ENCODE measurements at regions not wholly inside any gene's neighbourhood (a gene's known extent, or its start where the extent isn't known, plus 50 kb on each side); places are given as distances from the start of the nearest gene placed in this dataset.

DNA sequence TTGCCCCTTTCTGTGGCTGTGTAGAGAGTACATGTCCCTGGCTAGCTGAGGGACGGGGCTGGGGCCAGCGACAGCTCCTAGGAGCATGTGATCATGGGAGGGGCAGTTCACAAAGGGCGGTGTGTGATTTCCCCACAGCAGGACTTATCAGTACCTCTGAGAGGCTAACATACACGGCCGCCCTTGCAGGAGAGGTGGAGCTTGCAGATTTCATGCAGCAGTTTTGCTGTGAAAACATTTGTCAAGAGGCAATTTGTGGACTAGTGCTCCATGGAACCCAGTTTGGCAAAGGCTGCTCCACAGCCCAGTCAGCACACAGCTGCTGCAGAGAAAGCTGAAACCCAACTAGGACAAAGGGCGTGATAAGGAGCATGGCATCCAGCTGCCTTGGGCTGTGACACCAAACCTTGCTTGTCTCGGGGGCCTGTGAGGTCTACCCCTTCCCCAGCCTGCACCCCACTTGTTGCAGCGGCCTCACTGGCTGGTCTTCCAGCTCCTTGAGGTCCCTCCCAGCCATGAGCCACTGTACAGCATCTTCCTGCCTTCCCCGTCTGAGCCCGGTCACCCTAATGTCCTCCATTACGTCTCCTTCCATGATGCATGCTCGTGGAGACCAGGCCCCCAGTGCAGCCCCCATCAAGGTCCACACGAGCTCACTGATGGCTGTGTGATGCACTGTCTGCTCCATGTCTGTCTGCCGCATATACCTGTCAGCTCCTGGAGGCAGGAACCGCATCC is 121.4 kb upstream of the HDAC4 start:
- H3K9me3 ChIP-seq (ENCODE audit: control insufficient read depth, low read length, poor library complexity, severe bottlenecking) = no peaks in the 10 kb centered on the region
- Mint-ChIP-seq H3K4me3 (no peak overlapping the region), H3K36me3 (ENCODE audit: low read depth) (no peaks in the 10 kb centered on the region), H3K27me3 (peaks cover 15% of the 10 kb centered on the region), H3K27ac (peak overlapping the region; percentile 67), H3K4me1 (peaks cover 5% of the 10 kb centered on the region)
- ATAC-seq = no peak
- DNase-seq = no peak

- no peak overlapping the region for H3K27ac Mint-ChIP-seq
- H3K36me3 Mint-ChIP-seq (ENCODE audit: low read depth) = no peaks in the 10 kb centered on the region
- ATAC-seq = no peak
- peaks cover 5% of the 10 kb centered on the region for H3K4me1 Mint-ChIP-seq
- H3K27me3 Mint-ChIP-seq = peaks cover 15% of the 10 kb centered on the region
- DNase-seq = no peak
- H3K4me3 Mint-ChIP-seq = no peak overlapping the region
- no peaks in the 10 kb centered on the region for H3K9me3 ChIP-seq (ENCODE audit: control insufficient read depth, low read length, poor library complexity, severe bottlenecking)
Observed at GRCh38 chr2:239521518-239521815, 120.6 kb upstream of the HDAC4 start.

- ATAC-seq = no peak
- Mint-ChIP-seq H3K4me3 (no peak overlapping the region), H3K27me3 (peaks cover 11% of the 10 kb centered on the region), H3K27ac (no peak overlapping the region), H3K4me1 (peaks cover 5% of the 10 kb centered on the region), H3K36me3 (ENCODE audit: low read depth) (no peaks in the 10 kb centered on the region)
- H3K9me3 ChIP-seq (ENCODE audit: control insufficient read depth, low read length, poor library complexity, severe bottlenecking) = no peaks in the 10 kb centered on the region
- no peak for DNase-seq
Observed at GRCh38 chr2:239520811-239521517, 120.1 kb upstream of the HDAC4 start.

GRCh38 chr2:239519921-239520585 is 119.2 kb upstream of the HDAC4 start:
- no peaks in the 10 kb centered on the region for H3K36me3 Mint-ChIP-seq (ENCODE audit: low read depth)
- H3K27me3 Mint-ChIP-seq = peaks cover 4% of the 10 kb centered on the region
- no peak for ATAC-seq
- no peak overlapping the region for H3K4me3 Mint-ChIP-seq
- no peak overlapping the region for H3K27ac Mint-ChIP-seq
- no peaks in the 10 kb centered on the region for H3K9me3 ChIP-seq (ENCODE audit: control insufficient read depth, low read length, poor library complexity, severe bottlenecking)
- no peak for DNase-seq
- peaks cover 5% of the 10 kb centered on the region for H3K4me1 Mint-ChIP-seq

DNA sequence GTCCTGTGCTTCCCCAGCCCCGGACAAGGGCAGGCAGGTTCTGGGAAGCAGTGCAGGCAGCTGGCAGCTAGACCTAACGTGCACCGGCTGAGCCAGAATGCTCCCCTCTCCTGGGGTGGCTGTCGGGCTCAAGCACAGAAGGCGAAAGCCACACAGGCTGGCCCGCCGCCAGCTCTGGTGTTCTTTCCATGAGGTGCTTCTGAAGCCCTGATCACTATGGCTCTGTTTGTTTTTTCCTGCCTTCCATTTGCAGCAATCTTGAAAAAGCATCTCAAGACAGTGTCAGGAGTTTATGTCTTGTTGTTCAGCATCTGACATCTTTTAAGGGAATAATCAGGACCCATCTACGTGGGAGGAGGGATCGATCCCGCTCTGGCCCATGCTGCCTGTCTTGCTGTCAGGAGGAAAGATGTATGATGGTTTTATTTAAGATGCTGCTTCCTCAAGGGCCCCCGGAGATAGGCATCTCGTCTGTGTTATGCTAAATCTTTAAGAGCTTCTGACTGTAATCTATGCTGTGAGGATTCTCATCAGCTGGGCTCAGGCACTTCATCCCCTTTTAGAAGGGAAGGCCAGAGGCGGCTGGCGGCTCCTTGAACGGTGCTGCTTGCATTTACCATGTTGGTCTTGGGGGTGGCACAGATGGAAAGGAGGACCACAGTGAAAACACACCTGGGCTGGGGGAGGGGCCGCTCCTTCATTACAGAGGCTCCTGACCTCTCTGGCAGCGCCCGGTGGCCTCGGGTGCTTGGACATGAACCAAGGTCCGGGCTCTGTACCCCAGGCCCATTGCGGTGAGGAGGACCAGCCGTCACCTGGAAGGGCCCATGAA is 118.5 kb upstream of the HDAC4 start:
- DNase-seq = no peak
- no peak overlapping the region for H3K27ac Mint-ChIP-seq
- no peaks in the 10 kb centered on the region for H3K36me3 Mint-ChIP-seq (ENCODE audit: low read depth)

GRCh38 chr2:239518286-239519088 is 117.7 kb upstream of the HDAC4 start:
- H3K4me3 Mint-ChIP-seq = no peak overlapping the region
- no peaks in the 10 kb centered on the region for H3K36me3 Mint-ChIP-seq (ENCODE audit: low read depth)
- no peak for DNase-seq
- H3K27ac Mint-ChIP-seq = no peak overlapping the region
- H3K9me3 ChIP-seq (ENCODE audit: control insufficient read depth, low read length, poor library complexity, severe bottlenecking) = no peaks in the 10 kb centered on the region
- no peak for ATAC-seq
- peaks cover 5% of the 10 kb centered on the region for H3K4me1 Mint-ChIP-seq
- H3K27me3 Mint-ChIP-seq = peaks cover 4% of the 10 kb centered on the region

More for the DNA sequence above, 118.5 kb upstream of the HDAC4 start:
- Mint-ChIP-seq H3K4me3 (no peak overlapping the region), H3K27me3 (peaks cover 4% of the 10 kb centered on the region), H3K4me1 (peaks cover 5% of the 10 kb centered on the region)
- H3K9me3 ChIP-seq (ENCODE audit: control insufficient read depth, low read length, poor library complexity, severe bottlenecking) = no peaks in the 10 kb centered on the region
- no peak for ATAC-seq

- H3K9me3 ChIP-seq (ENCODE audit: control insufficient read depth, low read length, poor library complexity, severe bottlenecking) = no peaks in the 10 kb centered on the region
- H3K27ac Mint-ChIP-seq = no peak overlapping the region
- peaks cover 3% of the 10 kb centered on the region for H3K27me3 Mint-ChIP-seq
- H3K36me3 Mint-ChIP-seq (ENCODE audit: low read depth) = no peaks in the 10 kb centered on the region
- H3K4me3 Mint-ChIP-seq = no peak overlapping the region
- ATAC-seq (no peak), DNase-seq (no peak)
- H3K4me1 Mint-ChIP-seq = peaks cover 5% of the 10 kb centered on the region
Observed at GRCh38 chr2:239517686-239518085, 116.9 kb upstream of the HDAC4 start.

DNA sequence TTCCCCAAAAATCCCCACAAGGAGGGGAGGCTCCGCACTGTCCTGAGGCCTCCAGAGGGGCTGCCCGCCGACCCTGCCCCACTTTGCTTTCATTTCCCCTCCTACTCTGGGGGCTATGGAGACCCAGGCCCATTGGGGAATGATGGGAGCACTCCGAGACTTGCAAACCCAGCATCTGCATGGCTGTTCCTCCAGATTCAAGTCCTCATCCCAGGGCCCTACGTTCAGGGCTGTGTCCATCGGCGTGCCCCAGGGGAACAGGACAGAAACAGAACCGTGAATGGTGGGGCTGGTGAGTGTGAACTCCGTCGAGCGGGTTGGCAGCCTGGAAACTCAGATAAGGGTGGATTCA is 116.1 kb upstream of the HDAC4 start:
- DNase-seq (no peak), ATAC-seq (no peak)
- no peaks in the 10 kb centered on the region for H3K9me3 ChIP-seq (ENCODE audit: control insufficient read depth, low read length, poor library complexity, severe bottlenecking)
- no peak overlapping the region for H3K4me3 Mint-ChIP-seq
- H3K27ac Mint-ChIP-seq = no peak overlapping the region
- H3K27me3 Mint-ChIP-seq = no peaks in the 10 kb centered on the region
- H3K36me3 Mint-ChIP-seq (ENCODE audit: low read depth) = no peaks in the 10 kb centered on the region
- H3K4me1 Mint-ChIP-seq = peaks cover 5% of the 10 kb centered on the region

DNA sequence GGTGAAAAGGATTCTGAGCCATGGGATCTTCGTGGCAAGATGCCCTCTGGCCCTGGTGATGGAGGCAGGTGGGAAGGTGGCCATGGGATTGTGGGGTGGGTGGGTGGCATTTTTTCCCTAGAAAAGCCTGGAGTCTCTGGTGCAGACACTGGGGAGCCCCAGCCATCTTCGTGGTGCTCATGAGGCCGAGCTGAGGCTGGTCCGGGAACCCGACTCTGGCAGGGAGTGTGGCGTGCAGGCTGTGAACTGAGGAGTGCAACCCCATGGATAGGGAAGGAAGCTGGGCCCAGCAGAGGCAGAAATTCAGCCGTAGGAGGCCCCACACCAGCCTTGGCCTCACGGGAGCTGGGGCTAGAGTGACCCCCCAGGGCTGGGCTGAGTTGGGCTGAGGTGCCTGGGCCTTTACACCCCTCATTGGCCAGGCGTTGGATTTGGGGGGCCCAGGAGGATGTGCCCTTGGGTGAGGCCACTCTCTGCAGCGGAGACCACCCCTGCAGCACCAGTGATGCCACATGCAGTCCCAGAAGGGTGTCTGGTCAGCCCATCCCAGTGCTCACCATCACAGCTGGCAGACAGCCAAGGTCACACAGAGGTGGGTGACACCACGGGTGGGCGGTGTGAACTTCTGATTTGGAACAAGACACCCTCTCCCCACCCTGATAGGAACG is 115.6 kb upstream of the HDAC4 start:
- ATAC-seq = no peak
- Mint-ChIP-seq H3K4me3 (no peak overlapping the region), H3K36me3 (ENCODE audit: low read depth) (no peaks in the 10 kb centered on the region), H3K27ac (no peak overlapping the region), H3K4me1 (peaks cover 5% of the 10 kb centered on the region), H3K27me3 (no peaks in the 10 kb centered on the region)
- DNase-seq = no peak
- no peaks in the 10 kb centered on the region for H3K9me3 ChIP-seq (ENCODE audit: control insufficient read depth, low read length, poor library complexity, severe bottlenecking)

DNA sequence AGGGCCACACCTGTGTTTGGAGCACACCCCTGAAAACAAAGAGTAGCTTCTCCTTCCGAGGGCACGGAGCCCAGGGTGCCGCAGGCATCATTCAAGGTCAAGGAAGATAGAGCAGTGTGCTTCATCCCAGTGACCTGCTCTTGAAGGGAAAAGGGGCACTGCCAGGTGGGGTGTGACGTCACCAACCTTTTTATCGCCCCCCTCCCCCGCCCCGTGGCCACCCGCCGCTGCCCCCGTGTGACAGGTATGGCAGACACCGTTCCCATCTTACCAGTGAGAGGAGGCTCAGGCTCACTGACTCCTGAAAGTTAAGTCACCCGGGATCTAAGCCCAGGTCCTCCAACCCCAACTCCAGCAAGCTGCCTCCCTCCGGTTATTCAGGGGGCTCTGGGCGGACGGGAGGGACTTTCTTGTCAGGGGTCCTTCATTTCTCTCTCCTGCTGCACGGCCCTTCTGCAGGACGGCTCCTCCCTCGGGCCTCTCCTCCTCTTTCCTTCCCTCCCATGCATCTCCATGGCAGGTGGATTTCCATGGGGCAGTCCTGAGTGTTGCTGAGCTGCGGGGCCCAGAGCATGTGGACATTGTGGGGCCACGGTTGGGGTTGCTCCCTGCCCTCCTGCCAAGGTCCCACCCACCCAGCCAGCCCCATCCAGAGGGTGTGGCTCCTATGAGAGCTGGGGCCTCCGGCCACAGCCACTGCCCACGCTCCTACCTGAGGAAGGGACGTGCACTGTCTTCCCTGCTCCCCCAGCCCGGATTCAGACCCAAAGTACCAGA is 114.1 kb upstream of the HDAC4 start:
- ATAC-seq (no peak), DNase-seq (no peak)
- Mint-ChIP-seq H3K4me1 (peaks cover 5% of the 10 kb centered on the region), H3K27me3 (no peaks in the 10 kb centered on the region), H3K27ac (no peak overlapping the region), H3K4me3 (no peak overlapping the region), H3K36me3 (ENCODE audit: low read depth) (no peaks in the 10 kb centered on the region)
- H3K9me3 ChIP-seq (ENCODE audit: control insufficient read depth, low read length, poor library complexity, severe bottlenecking) = no peaks in the 10 kb centered on the region

- H3K4me3 Mint-ChIP-seq = no peak overlapping the region
- no peaks in the 10 kb centered on the region for H3K9me3 ChIP-seq (ENCODE audit: control insufficient read depth, low read length, poor library complexity, severe bottlenecking)
- no peak overlapping the region for H3K27ac Mint-ChIP-seq
- H3K4me1 Mint-ChIP-seq = peaks cover 3% of the 10 kb centered on the region
- DNase-seq = no peak
- H3K27me3 Mint-ChIP-seq = no peaks in the 10 kb centered on the region
- no peaks in the 10 kb centered on the region for H3K36me3 Mint-ChIP-seq (ENCODE audit: low read depth)
- no peak for ATAC-seq
Observed at GRCh38 chr2:239512054-239512453, 111.2 kb upstream of the HDAC4 start.

Data from T-helper 17 cell (primary cell).